ENCODE measurements at regions not wholly inside any gene's neighbourhood (a gene's known extent, or its start where the extent isn't known, plus 50 kb on each side); places are given as distances from the start of the nearest gene placed in this dataset.

- Histone ChIP-seq H3K9me3 (no peaks in the 10 kb centered on the region), H3K36me3 (no peaks in the 10 kb centered on the region), H3K4me1 (peaks cover 0 to 9% of the 10 kb centered on the region in 2 donors), H3K27me3 (no peaks in the 10 kb centered on the region), H3K27ac (no peak overlapping the region), H3K4me3 (no peak overlapping the region)
- no peak for TF ChIP-seq CTCF (IDR thresholded peaks at IDR 0.05)
- no peak for DNase-seq (ENCODE audit: low spot score)
Measured at GRCh38 chr5:58185801-58186200, 274.1 kb downstream of the PLK2 start.

GRCh38 chr5:58185397-58185796 is 274.5 kb downstream of the PLK2 start:
- Histone ChIP-seq H3K27me3 (no peaks in the 10 kb centered on the region), H3K4me3 (no peak overlapping the region), H3K9me3 (no peaks in the 10 kb centered on the region), H3K4me1 (peaks cover 0 to 9% of the 10 kb centered on the region in 2 donors), H3K36me3 (no peaks in the 10 kb centered on the region), H3K27ac (no peak overlapping the region)
- no peak for DNase-seq (ENCODE audit: low spot score)
- no peak for TF ChIP-seq CTCF (IDR thresholded peaks at IDR 0.05)

GRCh38 chr5:58184910-58185309 is 275.0 kb downstream of the PLK2 start:
- peaks cover 0 to 9% of the 10 kb centered on the region in 2 donors for H3K4me1 ChIP-seq
- H3K27ac ChIP-seq, result no peak overlapping the region
- no peak for DNase-seq (ENCODE audit: low spot score)
- H3K27me3 ChIP-seq, result no peaks in the 10 kb centered on the region
- TF ChIP-seq CTCF (IDR thresholded peaks at IDR 0.05), result no peak
- no peak overlapping the region for H3K4me3 ChIP-seq
- no peaks in the 10 kb centered on the region for H3K9me3 ChIP-seq
- no peaks in the 10 kb centered on the region for H3K36me3 ChIP-seq

GRCh38 chr5:58183786-58184085 is 276.1 kb downstream of the PLK2 start:
- H3K4me3 ChIP-seq, result no peak overlapping the region
- peaks cover 0 to 8% of the 10 kb centered on the region in 2 donors for H3K4me1 ChIP-seq
- no peaks in the 10 kb centered on the region for H3K9me3 ChIP-seq
- H3K27ac ChIP-seq, result no peak overlapping the region
- DNase-seq (ENCODE audit: low spot score), result no peak
- H3K36me3 ChIP-seq, result no peaks in the 10 kb centered on the region
- no peak for TF ChIP-seq CTCF (IDR thresholded peaks at IDR 0.05)
- H3K27me3 ChIP-seq, result no peaks in the 10 kb centered on the region

GRCh38 chr5:58183078-58183785 is 276.7 kb downstream of the PLK2 start:
- H3K4me3 ChIP-seq, result no peak overlapping the region
- no peaks in the 10 kb centered on the region for H3K36me3 ChIP-seq
- H3K4me1 ChIP-seq, result peaks cover 0 to 3% of the 10 kb centered on the region in 2 donors
- H3K27ac ChIP-seq, result no peak overlapping the region
- no peak for TF ChIP-seq CTCF (IDR thresholded peaks at IDR 0.05)
- no peak for DNase-seq (ENCODE audit: low spot score)
- no peaks in the 10 kb centered on the region for H3K27me3 ChIP-seq
- no peaks in the 10 kb centered on the region for H3K9me3 ChIP-seq

- Histone ChIP-seq H3K27me3 (no peaks in the 10 kb centered on the region), H3K4me3 (no peak overlapping the region), H3K9me3 (no peaks in the 10 kb centered on the region), H3K27ac (no peak overlapping the region), H3K4me1 (no peaks in the 10 kb centered on the region), H3K36me3 (no peaks in the 10 kb centered on the region)
- no peak for TF ChIP-seq CTCF (IDR thresholded peaks at IDR 0.05)
- DNase-seq (ENCODE audit: low spot score), result no peak
Measured at GRCh38 chr5:58182287-58182841, 277.5 kb downstream of the PLK2 start.
